ENCODE measurements at regions not wholly inside any gene's neighbourhood (a gene's known extent, or its start where the extent isn't known, plus 50 kb on each side); places are given as distances from the start of the nearest gene placed in this dataset.

DNA sequence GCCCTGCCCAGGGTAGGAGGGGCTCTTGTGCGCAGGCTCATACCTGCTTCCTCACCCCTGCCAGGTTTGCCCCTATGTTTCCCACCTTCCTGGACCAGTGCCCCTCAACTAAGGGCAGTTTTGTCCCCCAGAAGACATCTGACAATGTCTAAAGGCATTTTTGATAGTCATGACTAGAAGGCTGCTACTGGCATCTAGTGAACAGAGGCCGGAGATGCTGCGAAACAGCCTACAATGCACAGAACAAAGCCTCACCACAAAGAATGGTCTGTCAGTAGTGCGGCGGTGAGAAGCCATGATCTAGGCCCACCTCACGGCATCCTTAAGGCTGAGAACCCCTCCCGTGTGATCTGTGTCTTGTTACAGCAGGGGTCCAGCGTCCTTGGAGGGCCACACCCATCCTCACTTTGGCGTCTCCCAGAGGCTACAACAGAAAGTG is 96.0 kb downstream of the TMEM17 start:
- peak; percentile 35 to 57 (median 53); a peak in 5 of 6 replicates for TF ChIP-seq CTCF (IDR thresholded peaks at IDR 0.05 in 2 of 3, conservative IDR thresholded peaks at IDR 0.05 in 1 of 3; ENCODE audit: insufficient read depth in 2 of 3, low read depth in 1 of 3, low read length in 3 of 3)
- no peak for TF ChIP-seq NCOA6 (IDR thresholded peaks at IDR 0.05)
- peak; percentile 66; the same call in 1 of the 2 replicates for TF ChIP-seq REST (IDR thresholded peaks at IDR 0.05; ENCODE audit: borderline replicate concordance)
- no peak for TF ChIP-seq REST (CRISPR knock-in tag; IDR thresholded peaks at IDR 0.05; ENCODE audit: low read depth)
- no peak for TF ChIP-seq RBM34 (IDR thresholded peaks at IDR 0.05; ENCODE audit: borderline replicate concordance, insufficient read depth, low read length)
- no peak for TF ChIP-seq ZNF140 (CRISPR knock-in tag; IDR thresholded peaks at IDR 0.05)
- no peak for TF ChIP-seq POLR2AphosphoS5 (IDR thresholded peaks at IDR 0.05; ENCODE audit: control insufficient read depth, insufficient read depth, low read depth, low read length)
- TF ChIP-seq, protein P1, sequence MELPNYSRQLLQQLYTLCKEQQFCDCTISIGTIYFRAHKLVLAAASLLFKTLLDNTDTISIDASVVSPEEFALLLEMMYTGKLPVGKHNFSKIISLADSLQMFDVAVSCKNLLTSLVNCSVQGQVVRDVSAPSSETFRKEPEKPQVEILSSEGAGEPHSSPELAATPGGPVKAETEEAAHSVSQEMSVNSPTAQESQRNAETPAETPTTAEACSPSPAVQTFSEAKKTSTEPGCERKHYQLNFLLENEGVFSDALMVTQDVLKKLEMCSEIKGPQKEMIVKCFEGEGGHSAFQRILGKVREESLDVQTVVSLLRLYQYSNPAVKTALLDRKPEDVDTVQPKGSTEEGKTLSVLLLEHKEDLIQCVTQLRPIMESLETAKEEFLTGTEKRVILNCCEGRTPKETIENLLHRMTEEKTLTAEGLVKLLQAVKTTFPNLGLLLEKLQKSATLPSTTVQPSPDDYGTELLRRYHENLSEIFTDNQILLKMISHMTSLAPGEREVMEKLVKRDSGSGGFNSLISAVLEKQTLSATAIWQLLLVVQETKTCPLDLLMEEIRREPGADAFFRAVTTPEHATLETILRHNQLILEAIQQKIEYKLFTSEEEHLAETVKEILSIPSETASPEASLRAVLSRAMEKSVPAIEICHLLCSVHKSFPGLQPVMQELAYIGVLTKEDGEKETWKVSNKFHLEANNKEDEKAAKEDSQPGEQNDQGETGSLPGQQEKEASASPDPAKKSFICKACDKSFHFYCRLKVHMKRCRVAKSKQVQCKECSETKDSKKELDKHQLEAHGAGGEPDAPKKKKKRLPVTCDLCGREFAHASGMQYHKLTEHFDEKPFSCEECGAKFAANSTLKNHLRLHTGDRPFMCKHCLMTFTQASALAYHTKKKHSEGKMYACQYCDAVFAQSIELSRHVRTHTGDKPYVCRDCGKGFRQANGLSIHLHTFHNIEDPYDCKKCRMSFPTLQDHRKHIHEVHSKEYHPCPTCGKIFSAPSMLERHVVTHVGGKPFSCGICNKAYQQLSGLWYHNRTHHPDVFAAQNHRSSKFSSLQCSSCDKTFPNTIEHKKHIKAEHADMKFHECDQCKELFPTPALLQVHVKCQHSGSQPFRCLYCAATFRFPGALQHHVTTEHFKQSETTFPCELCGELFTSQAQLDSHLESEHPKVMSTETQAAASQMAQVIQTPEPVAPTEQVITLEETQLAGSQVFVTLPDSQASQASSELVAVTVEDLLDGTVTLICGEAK (IDR thresholded peaks at IDR 0.05), result no peak
- TF ChIP-seq, protein P1 (CRISPR knock-in tag; IDR thresholded peaks at IDR 0.05), result no peak
